Activated CD8-positive, alpha-beta memory T cell treated with anti-CD3 and anti-CD28 coated beads for 1 hour (primary cell): ENCODE measurements at regions not wholly inside any gene's neighbourhood (a gene's known extent, or its start where the extent isn't known, plus 50 kb on each side); places are given as distances from the start of the nearest gene placed in this dataset.
A peak's percentile ranks its signal among the peaks of the same experiment; 100 is the strongest.

Source experiments
- DNase-seq, 2 donors: peaks; one replicate each; pipeline ENCODE4 v3.0.0-alpha.2; 2020; ENCODE audit warnings: low read depth in 1 of 2; ENCODE audit errors: extremely low read depth in 1 of 2

GRCh38 chr12:66848967-66849366, 170.1 kb upstream of the GRIP1 start:
- DNase-seq, result no peak

- no peak for DNase-seq
Measured at GRCh38 chr12:66851134-66851533, 172.3 kb upstream of the GRIP1 start.

- DNase-seq, result no peak
Measured at GRCh38 chr12:66852091-66852490, 173.2 kb upstream of the GRIP1 start.

GRCh38 chr12:66852765-66853164, 173.9 kb upstream of the GRIP1 start:
- DNase-seq, result no peak

GRCh38 chr12:66859751-66860440, 181.0 kb upstream of the GRIP1 start:
- DNase-seq, result no peak

- peak; percentile 17 to 46 for DNase-seq
Measured at GRCh38 chr12:66860752-66861750, 182.2 kb upstream of the GRIP1 start.

GRCh38 chr12:66862356-66862985, 183.6 kb upstream of the GRIP1 start:
- no peak for DNase-seq

- DNase-seq, result no peak
Measured at GRCh38 chr12:66863276-66863675, 184.4 kb upstream of the GRIP1 start.

GRCh38 chr12:66877925-66878324, 199.0 kb upstream of the GRIP1 start:
- no peak for DNase-seq

GRCh38 chr12:66879409-66879808, 200.5 kb upstream of the GRIP1 start:
- no peak for DNase-seq

- no peak for DNase-seq
Measured at GRCh38 chr12:66881386-66881785, 202.5 kb upstream of the GRIP1 start.

- no peak for DNase-seq
Measured at GRCh38 chr12:66884091-66884490, 205.2 kb upstream of the GRIP1 start.

GRCh38 chr12:66885115-66885875, 206.4 kb upstream of the GRIP1 start:
- DNase-seq, result no peak

- DNase-seq, result no peak
Measured at GRCh38 chr12:66896797-66897196, 217.9 kb upstream of the GRIP1 start.

- DNase-seq, result no peak
Measured at GRCh38 chr12:66898700-66899469, 220.0 kb upstream of the GRIP1 start.

GRCh38 chr12:66899588-66899987, 220.7 kb upstream of the GRIP1 start:
- no peak for DNase-seq

- DNase-seq, result no peak
Measured at GRCh38 chr12:66900616-66901015, 221.7 kb upstream of the GRIP1 start.

GRCh38 chr12:66901138-66901932, 222.5 kb upstream of the GRIP1 start:
- no peak for DNase-seq

- no peak for DNase-seq
Measured at GRCh38 chr12:66902020-66902419, 223.1 kb upstream of the GRIP1 start.
